ENCODE measurements at regions not wholly inside any gene's neighbourhood (a gene's known extent, or its start where the extent isn't known, plus 50 kb on each side); places are given as distances from the start of the nearest gene placed in this dataset.

GRCh38 chr2:177325554-177325953 lies 61.0 kb upstream of the NFE2L2 start:
- TF ChIP-seq CTCF (conservative IDR thresholded peaks at IDR 0.05; ENCODE audit: low read depth, low read length) = no peak
- TF ChIP-seq EZH2phosphoT487 (IDR thresholded peaks at IDR 0.05; ENCODE audit: borderline replicate concordance, low read length) = no peak
- no peak for TF ChIP-seq EZH2 (IDR thresholded peaks at IDR 0.05; ENCODE audit: low read length, unreplicated experiment)
